Frontal cortex (tissue), 3 donors: ENCODE measurements at regions not wholly inside any gene's neighbourhood (a gene's known extent, or its start where the extent isn't known, plus 50 kb on each side); places are given as distances from the start of the nearest gene placed in this dataset.

Experiments used
- DNase-seq, 2 donors: peaks; one replicate each; pipeline ENCODE4 v3.0.0; 2012; ENCODE audit warnings: low spot score in 2 of 2
- FAIRE-seq: peaks from 2 replicates; lab custom pipeline; 2012; peaks lifted over from hg19 to GRCh38; lab: Jason Lieb, UNC
- donor health status: control.
- donor health status: control.
- donor health status: control.

GRCh38 chr6:22907085-22907484 lies 337.7 kb downstream of the HDGFL1 start:
- no peak for FAIRE-seq
- DNase-seq = no peak

GRCh38 chr6:22910370-22910769 lies 341.0 kb downstream of the HDGFL1 start:
- FAIRE-seq (no peak), DNase-seq (no peak)

- DNase-seq = no peak
- FAIRE-seq = no peak
Measured at GRCh38 chr6:22913612-22914011, 344.2 kb downstream of the HDGFL1 start.

- DNase-seq = no peak
- FAIRE-seq = no peak
Measured at GRCh38 chr6:22917344-22917743, 348.0 kb downstream of the HDGFL1 start.

GRCh38 chr6:22921828-22922227 lies 352.5 kb downstream of the HDGFL1 start:
- FAIRE-seq (no peak), DNase-seq (no peak)

- DNase-seq (no peak), FAIRE-seq (no peak)
Measured at GRCh38 chr6:22925304-22925835, 356.0 kb downstream of the HDGFL1 start.

GRCh38 chr6:22925920-22926789 lies 356.8 kb downstream of the HDGFL1 start:
- DNase-seq (no peak), FAIRE-seq (no peak)

GRCh38 chr6:22926790-22927354 lies 357.5 kb downstream of the HDGFL1 start:
- FAIRE-seq (no peak), DNase-seq (no peak)

GRCh38 chr6:22928775-22929174 lies 359.4 kb downstream of the HDGFL1 start:
- FAIRE-seq = no peak
- DNase-seq = no peak

- no peak for FAIRE-seq
- DNase-seq = no peak
Measured at GRCh38 chr6:22929311-22929985, 360.1 kb downstream of the HDGFL1 start.

GRCh38 chr6:22940581-22941290 lies 371.4 kb downstream of the HDGFL1 start:
- no peak for DNase-seq
- FAIRE-seq = no peak

- no peak for DNase-seq
- FAIRE-seq = no peak
Measured at GRCh38 chr6:22942403-22942802, 373.0 kb downstream of the HDGFL1 start.

GRCh38 chr6:22943327-22943726 lies 374.0 kb downstream of the HDGFL1 start:
- FAIRE-seq (no peak), DNase-seq (no peak)

GRCh38 chr6:22949967-22950366 lies 380.6 kb downstream of the HDGFL1 start:
- DNase-seq (no peak), FAIRE-seq (no peak)

GRCh38 chr6:22952097-22952496 lies 382.7 kb downstream of the HDGFL1 start:
- DNase-seq (no peak), FAIRE-seq (no peak)

GRCh38 chr6:22954749-22955385 lies 385.5 kb downstream of the HDGFL1 start:
- DNase-seq = no peak
- FAIRE-seq = no peak

GRCh38 chr6:22956029-22956681 lies 386.8 kb downstream of the HDGFL1 start:
- no peak for DNase-seq
- no peak for FAIRE-seq

GRCh38 chr6:22958677-22959076 lies 389.3 kb downstream of the HDGFL1 start:
- DNase-seq = no peak
- no peak for FAIRE-seq

GRCh38 chr6:22959571-22959970 lies 390.2 kb downstream of the HDGFL1 start:
- no peak for DNase-seq
- FAIRE-seq = no peak
